Upper lobe of right lung (tissue), 1 donor: ENCODE measurements at regions not wholly inside any gene's neighbourhood (a gene's known extent, or its start where the extent isn't known, plus 50 kb on each side); places are given as distances from the start of the nearest gene placed in this dataset.

Source experiments
- ATAC-seq: fragments of 200-7000 bp; cut with Tn5 transposase; one replicate; pipeline ENCODE4 v1.9.1; 2020; ENCODE audit warnings: mild to moderate bottlenecking, moderate library complexity
- DNase-seq: peaks from one replicate; pipeline ENCODE4 v3.0.0-alpha.2; 2020
- H3K27ac ChIP-seq: fragments of 200-600 bp; one replicate; pipeline ENCODE4 v1.8.0; 2022
- H3K27me3 ChIP-seq: fragments of 200-600 bp; one replicate; pipeline ENCODE4 v1.8.0; 2022; ENCODE audit warnings: mild to moderate bottlenecking
- H3K36me3 ChIP-seq: fragments of 200-600 bp; one replicate; pipeline ENCODE4 v1.8.0; 2022
- H3K4me1 ChIP-seq: fragments of 200-600 bp; one replicate; pipeline ENCODE4 v1.8.0; 2022
- H3K4me3 ChIP-seq: fragments of 200-600 bp; one replicate; pipeline ENCODE4 v1.8.0; 2022; ENCODE audit warnings: mild to moderate bottlenecking
- H3K9me3 ChIP-seq: fragments of 200-600 bp; one replicate; pipeline ENCODE4 v1.8.0; 2022
- CTCF ChIP-seq: fragments of 200-600 bp; IDR thresholded peaks from one replicate; pipeline ENCODE4 v1.8.0; 2022; ENCODE audit warnings: antibody characterized with exemption
- intact Hi-C: fragments of 100-400 bp; cut with DNase I; formaldehyde crosslinking; loops from one replicate; pipeline ENCODE4 v1.11.0; 2022
- donor health status: DM: no; HTN: yes; CAD: no; lungs with severe emphysema.

- Histone ChIP-seq H3K27ac (peak overlapping the region; percentile 77), H3K9me3 (no peaks in the 10 kb centered on the region), H3K4me1 (peaks cover 14% of the 10 kb centered on the region), H3K4me3 (no peak overlapping the region), H3K36me3 (no peaks in the 10 kb centered on the region), H3K27me3 (no peaks in the 10 kb centered on the region)
- intact Hi-C loops, result no loop called here
- TF ChIP-seq CTCF, result no peak
- DNase-seq (no peak), ATAC-seq (no peak)
These were observed 68.2 kb upstream of the AMPD3 start for GRCh38 chr11:10386861-10387205.

GRCh38 chr11:10387206-10388083 lies 67.6 kb upstream of the AMPD3 start:
- intact Hi-C loops, result no loop called here
- H3K4me3 ChIP-seq, result no peak overlapping the region
- H3K27ac ChIP-seq, result peak overlapping the region; percentile 77
- H3K36me3 ChIP-seq, result no peaks in the 10 kb centered on the region
- peak; percentile 48 for ATAC-seq
- H3K4me1 ChIP-seq, result peaks cover 14% of the 10 kb centered on the region
- TF ChIP-seq CTCF, result no peak
- DNase-seq, result no peak
- no peaks in the 10 kb centered on the region for H3K27me3 ChIP-seq
- no peaks in the 10 kb centered on the region for H3K9me3 ChIP-seq

GRCh38 chr11:10388101-10388500 lies 67.0 kb upstream of the AMPD3 start:
- no peaks in the 10 kb centered on the region for H3K27me3 ChIP-seq
- ATAC-seq (peak; percentile 13), DNase-seq (no peak)
- intact Hi-C loops, result no loop called here
- peak overlapping the region; percentile 67 for H3K27ac ChIP-seq
- no peak for TF ChIP-seq CTCF
- H3K36me3 ChIP-seq, result no peaks in the 10 kb centered on the region
- peaks cover 14% of the 10 kb centered on the region for H3K4me1 ChIP-seq
- H3K9me3 ChIP-seq, result no peaks in the 10 kb centered on the region
- H3K4me3 ChIP-seq, result no peak overlapping the region

DNA sequence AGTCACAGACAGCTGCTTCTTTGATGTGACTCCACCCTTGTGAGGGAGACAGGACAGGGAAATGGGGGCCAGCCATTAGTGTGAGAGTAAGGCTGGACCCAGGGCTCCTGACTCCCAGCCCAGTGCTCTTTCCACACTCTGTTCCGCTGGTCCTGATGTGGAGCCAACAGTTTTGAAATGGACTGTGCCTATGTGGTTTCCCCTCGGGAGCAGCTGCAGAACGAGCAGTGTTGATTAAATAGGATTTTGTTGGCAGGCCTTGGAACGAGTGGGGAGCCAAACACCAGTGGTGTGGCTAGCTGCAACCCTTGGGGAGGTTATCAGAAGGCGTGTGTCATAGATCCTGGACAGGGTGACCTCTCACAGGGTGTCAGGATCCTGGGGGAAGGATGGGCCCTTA lies 66.5 kb upstream of the AMPD3 start:
- DNase-seq, result no peak
- H3K4me3 ChIP-seq, result no peak overlapping the region
- TF ChIP-seq CTCF, result no peak
- H3K36me3 ChIP-seq, result no peaks in the 10 kb centered on the region
- no peak for ATAC-seq
- H3K4me1 ChIP-seq, result peaks cover 14% of the 10 kb centered on the region
- intact Hi-C loops, result no loop called here
- no peaks in the 10 kb centered on the region for H3K9me3 ChIP-seq
- no peaks in the 10 kb centered on the region for H3K27me3 ChIP-seq
- peak overlapping the region; percentile 67 for H3K27ac ChIP-seq

DNA sequence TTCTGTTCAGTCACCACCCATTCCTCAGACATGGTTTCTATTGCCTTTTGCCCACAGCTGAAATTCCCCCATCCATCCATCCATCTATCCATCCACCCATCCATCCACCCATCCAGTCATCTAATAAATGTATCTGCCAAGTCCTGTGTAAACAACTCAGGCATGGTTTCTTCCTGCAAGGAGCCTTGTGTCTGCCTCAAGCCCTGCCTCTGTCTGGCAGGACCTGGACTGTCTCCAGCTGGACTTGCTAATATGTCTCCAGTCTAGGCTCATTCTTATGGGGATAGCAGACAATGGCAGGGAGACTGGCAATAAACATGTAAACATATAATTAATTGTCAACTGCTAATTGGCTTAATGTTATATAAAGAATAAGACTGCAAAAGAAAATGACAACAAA lies 64.7 kb upstream of the AMPD3 start:
- H3K27ac ChIP-seq, result peak overlapping the region; percentile 30
- intact Hi-C loops, result no loop called here
- H3K27me3 ChIP-seq, result no peaks in the 10 kb centered on the region
- no peak overlapping the region for H3K4me3 ChIP-seq
- DNase-seq (no peak), ATAC-seq (no peak)
- H3K36me3 ChIP-seq, result no peaks in the 10 kb centered on the region
- TF ChIP-seq CTCF, result no peak
- H3K4me1 ChIP-seq, result peaks cover 18% of the 10 kb centered on the region
- no peaks in the 10 kb centered on the region for H3K9me3 ChIP-seq
